RPMI7951 (cell line): ENCODE measurements at regions not wholly inside any gene's neighbourhood (a gene's known extent, or its start where the extent isn't known, plus 50 kb on each side); places are given as distances from the start of the nearest gene placed in this dataset.
"Not testable (repeated sequence)": the region's sequence is repeated elsewhere in the genome, so short reads cannot be mapped to it uniquely, and the experiment has no call there.

Source experiments
- DNase-seq: peaks from one replicate; pipeline ENCODE4 v3.0.0-alpha.2; 2012; ENCODE audit warnings: low read depth

GRCh38 chr5:92939428-92939827 is 641.6 kb downstream of the NR2F1-AS1 start:
- peak; percentile 6 for DNase-seq

- not testable (repeated sequence) for DNase-seq
Measured at GRCh38 chr5:92937396-92937795, 643.6 kb downstream of the NR2F1-AS1 start.

GRCh38 chr5:92930057-92930456 is 651.0 kb downstream of the NR2F1-AS1 start:
- no peak for DNase-seq

GRCh38 chr5:92927291-92927778 is 653.7 kb downstream of the NR2F1-AS1 start:
- no peak for DNase-seq

GRCh38 chr5:92923885-92924284 is 657.1 kb downstream of the NR2F1-AS1 start:
- no peak for DNase-seq

- no peak for DNase-seq
Measured at GRCh38 chr5:92922231-92922967, 658.6 kb downstream of the NR2F1-AS1 start.

GRCh38 chr5:92917044-92917443 is 664.0 kb downstream of the NR2F1-AS1 start:
- no peak for DNase-seq

- DNase-seq = peak; percentile 29
Measured at GRCh38 chr5:92916036-92916435, 665.0 kb downstream of the NR2F1-AS1 start.

GRCh38 chr5:92912283-92912682 is 668.7 kb downstream of the NR2F1-AS1 start:
- no peak for DNase-seq

- no peak for DNase-seq
Measured at GRCh38 chr5:92911851-92912250, 669.2 kb downstream of the NR2F1-AS1 start.

GRCh38 chr5:92911293-92911692 is 669.7 kb downstream of the NR2F1-AS1 start:
- no peak for DNase-seq

- peak; percentile 13 for DNase-seq
Measured at GRCh38 chr5:92909602-92909962, 671.4 kb downstream of the NR2F1-AS1 start.

GRCh38 chr5:92908952-92909601 is 671.9 kb downstream of the NR2F1-AS1 start:
- DNase-seq = no peak

GRCh38 chr5:92907938-92908606 is 672.9 kb downstream of the NR2F1-AS1 start:
- peak; percentile 82 for DNase-seq

GRCh38 chr5:92906798-92907376 is 674.1 kb downstream of the NR2F1-AS1 start:
- DNase-seq = no peak

GRCh38 chr5:92904021-92904420 is 677.0 kb downstream of the NR2F1-AS1 start:
- DNase-seq = no peak

- no peak for DNase-seq
Measured at GRCh38 chr5:92899611-92900010, 681.4 kb downstream of the NR2F1-AS1 start.

- DNase-seq = no peak
Measured at GRCh38 chr5:92896722-92897121, 684.3 kb downstream of the NR2F1-AS1 start.

- peak; percentile 20 for DNase-seq
Measured at GRCh38 chr5:92890841-92891244, 690.2 kb downstream of the NR2F1-AS1 start.

GRCh38 chr5:92889140-92889539 is 691.9 kb downstream of the NR2F1-AS1 start:
- DNase-seq = no peak

GRCh38 chr5:92887254-92887653 is 693.8 kb downstream of the NR2F1-AS1 start:
- no peak for DNase-seq

- DNase-seq = peak; percentile 45
Measured at GRCh38 chr5:92886751-92887150, 694.3 kb downstream of the NR2F1-AS1 start.
